Astrocyte (in vitro differentiated cells and primary cell): ENCODE measurements at regions not wholly inside any gene's neighbourhood (a gene's known extent, or its start where the extent isn't known, plus 50 kb on each side); places are given as distances from the start of the nearest gene placed in this dataset.

Source experiments
- EZH2 ChIP-seq: IDR thresholded peaks from 2 replicates; pipeline ENCODE4 v1.6.1; 2012; ENCODE audit warnings: mild to moderate bottlenecking, low read length, inconsistent platforms; ENCODE audit not compliant: insufficient read depth
- TF ChIP-seq, protein P1 (sequence below): IDR thresholded peaks from 2 replicates; pipeline ENCODE4 v1.5.1; 2011; ENCODE audit warnings: low read depth, mild to moderate bottlenecking, inconsistent platforms, low read length, moderate library complexity; ENCODE audit not compliant: insufficient read depth

DNA sequence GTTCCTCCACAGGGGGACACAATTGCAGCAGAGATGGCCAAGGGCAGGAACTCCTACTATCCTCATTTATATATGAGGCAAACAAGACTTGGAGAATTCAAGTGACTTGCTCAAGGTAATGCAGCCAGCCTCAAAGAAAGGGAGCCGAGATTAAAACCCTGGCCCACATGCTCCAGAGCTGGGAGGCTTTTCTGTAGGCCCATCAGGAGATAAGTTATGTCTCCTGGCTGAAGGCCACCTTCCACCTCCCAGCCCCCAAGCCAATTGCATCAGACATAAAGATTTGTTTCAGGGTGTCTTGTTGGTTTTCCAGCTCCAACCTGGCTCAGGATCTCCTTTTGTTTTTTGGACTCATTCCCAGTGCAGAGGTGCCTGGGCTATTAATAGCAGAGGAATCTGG is 59.5 kb downstream of the SMIM38 start:
- TF ChIP-seq, protein P1, sequence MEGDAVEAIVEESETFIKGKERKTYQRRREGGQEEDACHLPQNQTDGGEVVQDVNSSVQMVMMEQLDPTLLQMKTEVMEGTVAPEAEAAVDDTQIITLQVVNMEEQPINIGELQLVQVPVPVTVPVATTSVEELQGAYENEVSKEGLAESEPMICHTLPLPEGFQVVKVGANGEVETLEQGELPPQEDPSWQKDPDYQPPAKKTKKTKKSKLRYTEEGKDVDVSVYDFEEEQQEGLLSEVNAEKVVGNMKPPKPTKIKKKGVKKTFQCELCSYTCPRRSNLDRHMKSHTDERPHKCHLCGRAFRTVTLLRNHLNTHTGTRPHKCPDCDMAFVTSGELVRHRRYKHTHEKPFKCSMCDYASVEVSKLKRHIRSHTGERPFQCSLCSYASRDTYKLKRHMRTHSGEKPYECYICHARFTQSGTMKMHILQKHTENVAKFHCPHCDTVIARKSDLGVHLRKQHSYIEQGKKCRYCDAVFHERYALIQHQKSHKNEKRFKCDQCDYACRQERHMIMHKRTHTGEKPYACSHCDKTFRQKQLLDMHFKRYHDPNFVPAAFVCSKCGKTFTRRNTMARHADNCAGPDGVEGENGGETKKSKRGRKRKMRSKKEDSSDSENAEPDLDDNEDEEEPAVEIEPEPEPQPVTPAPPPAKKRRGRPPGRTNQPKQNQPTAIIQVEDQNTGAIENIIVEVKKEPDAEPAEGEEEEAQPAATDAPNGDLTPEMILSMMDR = no peak
- TF ChIP-seq EZH2 = no peak
